GM21528 (cell line): ENCODE measurements at regions not wholly inside any gene's neighbourhood (a gene's known extent, or its start where the extent isn't known, plus 50 kb on each side); places are given as distances from the start of the nearest gene placed in this dataset.
"Not testable (repeated sequence)": the region's sequence is repeated elsewhere in the genome, so short reads cannot be mapped to it uniquely, and the experiment has no call there.

Experiments
- ATAC-seq: cut with Tn5 transposase; IDR thresholded peaks from one replicate; pipeline ENCODE4 v1.9.1; 2021; ENCODE audit warnings: mild to moderate bottlenecking, moderate library complexity; ENCODE audit not compliant: unreplicated experiment, low FRiP score

GRCh38 chr2:208793434-208793833 is 386.8 kb downstream of the PTH2R start:
- no peak for ATAC-seq

GRCh38 chr2:208794288-208794975 is 387.8 kb downstream of the PTH2R start:
- ATAC-seq, result no peak

- no peak for ATAC-seq
Observed at GRCh38 chr2:208798698-208799097, 392.1 kb downstream of the PTH2R start.

- no peak for ATAC-seq
Observed at GRCh38 chr2:208799397-208799796, 392.8 kb downstream of the PTH2R start.

GRCh38 chr2:208800887-208801286 is 394.3 kb downstream of the PTH2R start:
- ATAC-seq, result not testable (repeated sequence)

GRCh38 chr2:208807756-208808155 is 401.2 kb downstream of the PTH2R start:
- no peak for ATAC-seq

- not testable (repeated sequence) for ATAC-seq
Observed at GRCh38 chr2:208811885-208812284, 405.3 kb downstream of the PTH2R start.

GRCh38 chr2:208819190-208819589 is 412.6 kb downstream of the PTH2R start:
- no peak for ATAC-seq

- ATAC-seq, result no peak
Observed at GRCh38 chr2:208820014-208820688, 413.6 kb downstream of the PTH2R start.

- no peak for ATAC-seq
Observed at GRCh38 chr2:208827109-208827508, 420.5 kb downstream of the PTH2R start.

GRCh38 chr2:208827549-208828221 is 421.1 kb downstream of the PTH2R start:
- no peak for ATAC-seq

- no peak for ATAC-seq
Observed at GRCh38 chr2:208830203-208830602, 423.6 kb downstream of the PTH2R start.

GRCh38 chr2:208847651-208848050 is 441.1 kb downstream of the PTH2R start:
- no peak for ATAC-seq

- ATAC-seq, result no peak
Observed at GRCh38 chr2:208854717-208855116, 448.1 kb downstream of the PTH2R start.

- no peak for ATAC-seq
Observed at GRCh38 chr2:208867374-208867773, 460.8 kb downstream of the PTH2R start.

GRCh38 chr2:208872591-208872990 is 466.0 kb downstream of the PTH2R start:
- ATAC-seq, result no peak

- ATAC-seq, result no peak
Observed at GRCh38 chr2:208879666-208880065, 473.1 kb downstream of the PTH2R start.

- ATAC-seq, result no peak
Observed at GRCh38 chr2:208880171-208880570, 473.6 kb downstream of the PTH2R start.

GRCh38 chr2:208890486-208890885 is 483.9 kb downstream of the PTH2R start:
- no peak for ATAC-seq

GRCh38 chr2:208892203-208892602 is 485.6 kb downstream of the PTH2R start:
- no peak for ATAC-seq

GRCh38 chr2:208906330-208906729 is 499.7 kb downstream of the PTH2R start:
- no peak for ATAC-seq

- no peak for ATAC-seq
Observed at GRCh38 chr2:208915401-208915800, 508.4 kb upstream of the MAP2 start.
